CD14-positive monocyte (primary cell): ENCODE measurements at regions not wholly inside any gene's neighbourhood (a gene's known extent, or its start where the extent isn't known, plus 50 kb on each side); places are given as distances from the start of the nearest gene placed in this dataset.

Experiments
- DNase-seq, 3 donors: peaks; one replicate each; pipeline ENCODE4 v3.0.0-alpha.2; 2011 to 2022
- H2AFZ ChIP-seq: 2 replicates; pipeline ENCODE4 v1.6.0; 2012; ENCODE audit warnings: mild to moderate bottlenecking, low read depth, low read length, inconsistent platforms; ENCODE audit not compliant: insufficient read depth, poor library complexity, severe bottlenecking
- H3K27ac ChIP-seq, 2 donors: 1 replicate in 1 of 2; 2 replicates in 1 of 2; pipeline ENCODE4 v1.5.1; 2012 to 2013; ENCODE audit warnings: low read length in 2 of 2, control low read depth in 1 of 2, inconsistent platforms in 1 of 2, low read depth in 1 of 2, mild to moderate bottlenecking in 1 of 2
- H3K27me3 ChIP-seq, 2 donors: one replicate each; pipeline versions ENCODE4 v1.6.0 to v1.6.1; 2011 to 2013; ENCODE audit warnings: low read length in 2 of 2; ENCODE audit not compliant: control insufficient read depth in 2 of 2, insufficient read depth in 2 of 2
- H3K36me3 ChIP-seq, 2 donors: replicated peaks in 1 of 2; 1 replicate in 1 of 2; 2 replicates in 1 of 2; pipeline versions ENCODE4 v1.5.1 to v1.6.1; 2012 to 2013; ENCODE audit warnings: low read length in 2 of 2, control low read depth in 1 of 2, inconsistent platforms in 1 of 2, mild to moderate bottlenecking in 1 of 2; ENCODE audit not compliant: insufficient read depth in 2 of 2, control insufficient read depth in 1 of 2
- H3K4me1 ChIP-seq, 2 donors: 1 replicate in 1 of 2; 2 replicates in 1 of 2; pipeline versions ENCODE4 v1.5.1 to v1.6.1; 2012 to 2013; ENCODE audit warnings: low read length in 2 of 2, control low read depth in 1 of 2, inconsistent platforms in 1 of 2, mild to moderate bottlenecking in 1 of 2, moderate library complexity in 1 of 2; ENCODE audit not compliant: insufficient read depth in 2 of 2, control insufficient read depth in 1 of 2
- H3K4me2 ChIP-seq: replicated peaks from 2 replicates; pipeline ENCODE3; 2012; ENCODE audit warnings: low read length, moderate library complexity, mild to moderate bottlenecking; ENCODE audit not compliant: poor library complexity, severe bottlenecking; ENCODE audit errors: extremely low read depth
- H3K4me3 ChIP-seq, 3 experiments: fragments of 200-600 bp in 1 of 3; sonication (generic) in 1 of 3; replicated peaks in 1 of 3; 1 replicate in 2 of 3; 2 replicates in 1 of 3; pipeline ENCODE4 v1.5.1; 2011 to 2013; ENCODE audit warnings: low read length in 3 of 3, mild to moderate bottlenecking in 3 of 3, control low read depth in 2 of 3, low read depth in 2 of 3, inconsistent platforms in 1 of 3, moderate library complexity in 1 of 3
- H3K79me2 ChIP-seq: 2 replicates; pipeline ENCODE4 v1.6.0; 2012; ENCODE audit warnings: mild to moderate bottlenecking, control low read depth, inconsistent platforms, low read length, moderate library complexity; ENCODE audit not compliant: insufficient read depth
- H3K9ac ChIP-seq: 2 replicates; pipeline ENCODE4 v1.6.0; 2017; ENCODE audit warnings: low read length, mild to moderate bottlenecking; ENCODE audit not compliant: insufficient read depth, poor library complexity, severe bottlenecking
- H3K9me3 ChIP-seq, 2 donors: replicated peaks in 1 of 2; 1 replicate in 1 of 2; 2 replicates in 1 of 2; pipeline versions ENCODE4 v1.5.1 to v1.6.1; 2012 to 2013; ENCODE audit warnings: low read length in 2 of 2, control low read depth in 1 of 2; ENCODE audit not compliant: control insufficient read depth in 1 of 2, insufficient read depth in 1 of 2
- H4K20me1 ChIP-seq: 2 replicates; pipeline ENCODE4 v1.6.0; 2012; ENCODE audit warnings: mild to moderate bottlenecking, low read length, control low read depth, moderate library complexity; ENCODE audit not compliant: insufficient read depth
- H3K27ac Mint-ChIP-seq, 7 donors: one replicate each; pipeline ENCODE4 v1.8.0; 2020; ENCODE audit warnings: mild to moderate bottlenecking in 7 of 7, mixed read lengths in 7 of 7, moderate library complexity in 6 of 7, inconsistent platforms in 2 of 7
- H3K27me3 Mint-ChIP-seq, 3 donors: one replicate each; pipeline ENCODE4 v1.8.0; 2021 to 2022; ENCODE audit warnings: low read depth in 3 of 3, mild to moderate bottlenecking in 3 of 3, mixed read lengths in 3 of 3, moderate library complexity in 3 of 3, inconsistent platforms in 1 of 3
- H3K36me3 Mint-ChIP-seq, 2 donors: one replicate each; pipeline ENCODE4 v1.8.0; 2020; ENCODE audit warnings: mixed read lengths in 2 of 2, inconsistent platforms in 1 of 2, mild to moderate bottlenecking in 1 of 2
- H3K4me1 Mint-ChIP-seq: one replicate; pipeline ENCODE4 v1.8.0; 2020; ENCODE audit warnings: mild to moderate bottlenecking, mixed read lengths
- H3K4me3 Mint-ChIP-seq, 2 donors: one replicate each; pipeline ENCODE4 v1.8.0; 2020; ENCODE audit warnings: mild to moderate bottlenecking in 2 of 2, mixed read lengths in 2 of 2, moderate library complexity in 1 of 2
- H3K9me3 Mint-ChIP-seq, 7 donors: one replicate each; pipeline ENCODE4 v1.8.0; 2020 to 2022; ENCODE audit warnings: mixed read lengths in 7 of 7, mild to moderate bottlenecking in 6 of 7, moderate library complexity in 6 of 7, inconsistent platforms in 2 of 7
- WGBS: methylation state at CpG from one replicate; pipeline ENCODE4 v1.1.5; 2013; ENCODE audit warnings: missing lambda C conversion rate; ENCODE audit not compliant: insufficient coverage; 5-methylcytosine and 5-hydroxymethylcytosine counted together
- intact Hi-C, 2 donors: fragments of 100-400 bp; cut with micrococcal nuclease; formaldehyde crosslinking; loops; one replicate each; pipeline versions ENCODE4 v1.15.0 to v1.15.1; 2023
- TF ChIP-seq, protein P1 (sequence below): fragments of 200-600 bp; IDR thresholded peaks from one replicate; pipeline ENCODE4 v1.8.0; 2022; ENCODE audit warnings: antibody characterized with exemption, mild to moderate bottlenecking

DNA sequence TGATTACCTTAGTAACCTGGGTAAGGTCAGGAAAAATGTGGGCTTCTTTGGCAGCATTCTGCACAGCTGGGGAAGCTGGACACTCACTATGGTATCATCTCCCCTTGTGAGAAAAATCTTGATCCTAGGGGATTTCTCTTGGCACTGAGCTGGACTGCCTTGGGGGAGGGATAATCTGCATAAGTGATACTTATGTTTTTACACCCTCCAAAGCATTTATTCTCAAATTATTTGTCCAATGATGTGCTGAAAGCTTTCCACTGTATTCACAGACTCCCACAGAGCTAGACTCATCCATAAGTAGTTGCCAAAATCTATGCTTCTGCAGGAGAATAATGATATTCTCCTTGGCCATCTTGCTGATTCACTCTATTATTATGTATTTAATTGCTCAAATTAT, 121.5 kb upstream of the CNR1 start:
- TF ChIP-seq, protein P1, sequence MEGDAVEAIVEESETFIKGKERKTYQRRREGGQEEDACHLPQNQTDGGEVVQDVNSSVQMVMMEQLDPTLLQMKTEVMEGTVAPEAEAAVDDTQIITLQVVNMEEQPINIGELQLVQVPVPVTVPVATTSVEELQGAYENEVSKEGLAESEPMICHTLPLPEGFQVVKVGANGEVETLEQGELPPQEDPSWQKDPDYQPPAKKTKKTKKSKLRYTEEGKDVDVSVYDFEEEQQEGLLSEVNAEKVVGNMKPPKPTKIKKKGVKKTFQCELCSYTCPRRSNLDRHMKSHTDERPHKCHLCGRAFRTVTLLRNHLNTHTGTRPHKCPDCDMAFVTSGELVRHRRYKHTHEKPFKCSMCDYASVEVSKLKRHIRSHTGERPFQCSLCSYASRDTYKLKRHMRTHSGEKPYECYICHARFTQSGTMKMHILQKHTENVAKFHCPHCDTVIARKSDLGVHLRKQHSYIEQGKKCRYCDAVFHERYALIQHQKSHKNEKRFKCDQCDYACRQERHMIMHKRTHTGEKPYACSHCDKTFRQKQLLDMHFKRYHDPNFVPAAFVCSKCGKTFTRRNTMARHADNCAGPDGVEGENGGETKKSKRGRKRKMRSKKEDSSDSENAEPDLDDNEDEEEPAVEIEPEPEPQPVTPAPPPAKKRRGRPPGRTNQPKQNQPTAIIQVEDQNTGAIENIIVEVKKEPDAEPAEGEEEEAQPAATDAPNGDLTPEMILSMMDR: no peak
- Mint-ChIP-seq H3K9me3 (peaks cover 10 to 20% (median 15%) of the 10 kb centered on the region in 7 donors), H3K4me3 (no peak overlapping the region)

DNA sequence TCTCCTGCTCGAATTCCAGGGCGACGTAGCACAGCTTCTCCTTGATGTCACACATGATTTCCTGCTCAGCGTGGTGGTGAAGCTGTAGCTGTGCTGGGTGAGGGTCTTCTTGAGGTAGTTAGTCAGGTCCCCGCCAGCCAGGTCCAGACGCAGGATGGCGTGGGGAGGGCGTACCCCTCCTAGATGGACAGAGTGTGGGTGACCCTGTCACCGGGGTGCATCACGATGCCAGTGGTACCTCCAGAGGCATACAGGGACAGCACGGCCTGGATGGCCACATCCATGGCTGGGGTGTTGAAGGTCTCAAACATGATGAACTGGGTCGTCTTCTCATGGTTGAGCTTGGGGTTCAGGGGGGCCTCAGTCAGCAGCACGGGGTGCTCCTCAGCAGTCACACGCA, 110.2 kb upstream of the CNR1 start:
- no peak overlapping the region for H3K27ac Mint-ChIP-seq
- Histone ChIP-seq H3K27ac (no peak overlapping the region), H3K27me3 (no peaks in the 10 kb centered on the region), H3K36me3 (no peaks in the 10 kb centered on the region), H3K9ac (no peak overlapping the region), H4K20me1 (no peaks in the 10 kb centered on the region), H3K9me3 (peaks cover 0 to 10% of the 10 kb centered on the region in 2 donors), H3K4me3 (no peak overlapping the region), H2AFZ (no peak overlapping the region), H3K4me1 (no peaks in the 10 kb centered on the region), H3K79me2 (no peaks in the 10 kb centered on the region), H3K4me2 (no peak overlapping the region)
- peaks cover 0 to 2% of the 10 kb centered on the region in 2 donors for H3K36me3 Mint-ChIP-seq
- H3K9me3 Mint-ChIP-seq: peaks cover 2 to 19% (median 11%) of the 10 kb centered on the region in 7 donors
- TF ChIP-seq, protein P1: no peak
- H3K4me3 Mint-ChIP-seq: no peak overlapping the region
- H3K4me1 Mint-ChIP-seq: no peaks in the 10 kb centered on the region
- intact Hi-C loops: no loop called here
- peaks cover 0 to 5% (median 2%) of the 10 kb centered on the region in 3 donors for H3K27me3 Mint-ChIP-seq
- DNase-seq: no peak
- WGBS: 98% methylated on average over 14 of the region's 14 CpGs

More for the DNA sequence above, 121.5 kb upstream of the CNR1 start:
- Histone ChIP-seq H3K36me3 (no peaks in the 10 kb centered on the region), H2AFZ (no peak overlapping the region), H3K4me2 (no peak overlapping the region), H3K79me2 (no peaks in the 10 kb centered on the region), H3K27me3 (no peaks in the 10 kb centered on the region), H4K20me1 (no peaks in the 10 kb centered on the region), H3K4me3 (no peak overlapping the region), H3K9me3 (peaks cover 9 to 10% of the 10 kb centered on the region in 2 donors), H3K27ac (no peak overlapping the region), H3K4me1 (peaks cover 0 to 14% of the 10 kb centered on the region in 2 donors), H3K9ac (no peak overlapping the region)
- H3K27ac Mint-ChIP-seq: no peak overlapping the region
- H3K36me3 Mint-ChIP-seq: peaks cover 0 to 12% of the 10 kb centered on the region in 2 donors
- peaks cover 0 to 2% (median 0%) of the 10 kb centered on the region in 3 donors for H3K27me3 Mint-ChIP-seq
- H3K4me1 Mint-ChIP-seq: peaks cover 5% of the 10 kb centered on the region
- intact Hi-C loops: no loop called here
- no peak for DNase-seq
